Activated T-cell treated with anti-CD3 and anti-CD28 coated beads for 1 hour (primary cell): ENCODE measurements at regions not wholly inside any gene's neighbourhood (a gene's known extent, or its start where the extent isn't known, plus 50 kb on each side); places are given as distances from the start of the nearest gene placed in this dataset.
"Not testable (repeated sequence)": the region's sequence is repeated elsewhere in the genome, so short reads cannot be mapped to it uniquely, and the experiment has no call there.

ENCODE experiments used
- DNase-seq: peaks from one replicate; pipeline ENCODE4 v3.0.0-alpha.2; 2020; ENCODE audit warnings: low read depth

- DNase-seq: no peak
These were observed 160.2 kb downstream of the TOX3 start for GRCh38 chr16:52386694-52387093.

DNA sequence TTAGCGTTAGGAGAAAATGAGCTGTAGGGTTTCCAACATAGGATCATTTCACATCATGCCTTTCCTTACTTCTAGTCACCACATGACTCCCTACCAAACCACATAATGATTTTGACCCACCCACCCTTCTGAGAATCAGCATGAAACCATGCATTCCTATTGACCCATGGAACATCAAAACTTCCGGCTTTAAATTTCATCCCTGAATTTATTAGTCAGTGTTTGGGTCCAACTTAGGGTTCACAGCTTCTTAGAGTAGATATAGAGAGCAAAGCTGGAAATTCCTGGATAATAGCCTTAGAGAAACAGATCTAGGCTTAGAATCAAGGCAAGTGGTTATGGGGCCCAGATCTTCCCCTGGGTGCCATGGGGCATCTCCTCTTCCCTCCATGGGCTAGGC is 162.6 kb downstream of the TOX3 start:
- no peak for DNase-seq

DNA sequence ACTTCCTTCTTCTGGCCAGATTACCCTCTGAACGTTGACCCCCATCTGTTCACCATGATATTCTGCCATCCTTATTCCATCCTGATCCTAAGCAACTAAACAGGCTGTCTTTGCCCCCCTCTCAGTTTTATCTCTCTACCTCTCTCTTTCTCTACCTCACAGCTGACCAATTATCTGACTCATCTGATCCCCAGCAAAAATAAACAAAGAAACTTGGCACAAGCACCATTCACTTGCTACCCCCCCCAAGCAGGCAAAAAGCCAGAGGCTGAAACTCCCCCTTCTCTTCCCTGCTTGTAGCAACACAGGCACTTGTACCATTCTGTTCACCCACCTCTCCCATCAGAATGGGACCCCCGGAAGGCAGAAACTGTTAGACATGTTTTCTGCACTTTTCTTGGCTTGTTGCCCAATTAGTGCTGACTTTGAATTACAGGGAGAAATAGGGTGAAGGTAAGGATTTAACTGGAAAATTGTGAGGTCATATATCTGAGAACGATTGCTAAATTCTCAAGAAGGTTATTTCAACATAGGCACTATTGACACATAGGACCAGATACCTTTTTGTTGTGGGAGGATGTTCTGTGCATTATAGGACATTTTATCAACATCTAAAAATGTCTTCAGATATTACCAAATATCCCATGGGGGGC is 163.2 kb downstream of the TOX3 start:
- DNase-seq: no peak

GRCh38 chr16:52383119-52383518 is 163.8 kb downstream of the TOX3 start:
- DNase-seq: no peak

DNA sequence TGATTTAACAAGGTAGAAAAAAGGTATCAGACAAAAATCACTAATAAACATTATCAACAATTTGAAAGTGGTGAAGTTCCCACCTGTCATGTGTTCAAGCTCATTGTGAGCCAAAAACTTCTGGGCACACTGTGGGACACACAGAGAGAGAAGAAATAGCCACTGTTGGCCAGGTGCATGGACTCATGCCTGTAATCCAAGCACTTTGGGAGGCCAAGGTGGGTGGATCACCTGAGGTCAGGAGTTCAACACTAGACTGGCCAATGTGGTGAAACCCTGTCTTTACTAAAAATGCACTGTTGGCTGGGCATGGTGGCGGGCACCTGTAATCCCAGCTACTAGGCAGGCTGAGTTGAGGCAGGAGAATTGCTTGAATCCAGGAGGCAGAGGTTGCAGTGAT is 167.4 kb downstream of the TOX3 start:
- DNase-seq: no peak

DNA sequence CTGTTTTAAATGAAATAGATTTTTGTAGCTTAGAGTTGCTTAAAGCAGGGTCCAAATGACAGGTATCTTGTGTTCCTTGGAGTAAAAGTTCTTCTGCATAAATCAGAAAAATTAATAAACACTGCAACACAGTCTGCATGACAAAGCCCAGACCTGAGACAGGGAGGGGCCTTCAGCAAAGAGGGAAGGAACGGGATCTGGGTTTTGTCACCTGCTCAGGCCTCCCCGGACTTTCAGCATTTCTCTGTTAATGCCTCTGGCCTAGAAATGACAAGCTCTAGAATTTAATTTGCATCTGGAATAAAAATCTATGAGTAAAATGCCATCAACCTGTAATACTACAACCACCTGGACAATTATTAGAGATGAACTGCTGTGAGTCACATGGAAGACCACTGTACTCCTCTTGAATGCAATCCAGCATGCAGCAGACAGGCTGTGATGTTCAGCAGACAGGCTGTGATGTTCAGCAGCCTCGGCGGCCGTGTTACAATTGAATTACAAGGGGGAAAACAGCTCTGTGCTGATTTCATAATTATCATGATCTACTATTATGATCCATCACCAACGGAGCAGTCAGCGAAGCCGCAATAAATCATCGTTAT is 170.2 kb downstream of the TOX3 start:
- DNase-seq: no peak

- no peak for DNase-seq
These were observed 174.6 kb downstream of the TOX3 start for GRCh38 chr16:52372313-52372712.

DNA sequence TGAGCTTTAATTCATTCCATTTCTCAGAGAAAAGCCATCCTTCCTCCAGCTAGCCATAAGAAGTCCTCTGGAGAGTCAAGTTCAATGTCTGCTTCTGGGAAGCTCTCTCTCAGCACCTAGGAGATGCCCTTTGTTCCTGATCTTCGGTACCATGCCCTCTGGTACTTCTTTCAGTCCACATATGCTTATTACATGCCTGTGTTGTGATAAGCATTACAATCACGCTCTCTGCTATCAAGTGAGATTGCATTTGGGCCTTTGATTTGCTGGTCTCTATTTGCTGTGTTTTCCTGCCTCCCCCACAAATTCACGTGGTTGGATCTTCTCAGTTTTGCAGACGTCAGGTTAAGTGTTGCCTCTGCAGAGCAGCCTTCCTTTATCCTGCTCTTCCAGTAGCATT is 178.1 kb downstream of the TOX3 start:
- no peak for DNase-seq

DNA sequence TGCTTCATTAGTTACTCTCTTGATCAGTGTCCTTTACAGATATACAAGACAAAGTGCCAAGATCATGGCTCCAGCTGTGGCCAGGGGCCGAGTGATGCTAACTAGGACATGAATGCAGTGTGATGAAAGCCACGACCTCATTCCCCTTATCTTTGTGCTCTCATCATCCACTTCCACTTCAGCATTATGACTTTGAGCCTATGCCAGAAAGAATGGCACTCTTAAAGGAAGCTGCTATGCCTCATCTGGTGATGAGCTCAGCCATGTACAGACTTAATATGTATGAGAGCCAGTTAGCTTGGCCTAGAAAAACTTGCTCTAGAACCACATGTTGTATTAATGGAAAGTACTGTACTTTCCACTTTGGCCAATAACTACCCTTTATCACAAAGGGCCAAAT is 179.1 kb downstream of the TOX3 start:
- no peak for DNase-seq

DNA sequence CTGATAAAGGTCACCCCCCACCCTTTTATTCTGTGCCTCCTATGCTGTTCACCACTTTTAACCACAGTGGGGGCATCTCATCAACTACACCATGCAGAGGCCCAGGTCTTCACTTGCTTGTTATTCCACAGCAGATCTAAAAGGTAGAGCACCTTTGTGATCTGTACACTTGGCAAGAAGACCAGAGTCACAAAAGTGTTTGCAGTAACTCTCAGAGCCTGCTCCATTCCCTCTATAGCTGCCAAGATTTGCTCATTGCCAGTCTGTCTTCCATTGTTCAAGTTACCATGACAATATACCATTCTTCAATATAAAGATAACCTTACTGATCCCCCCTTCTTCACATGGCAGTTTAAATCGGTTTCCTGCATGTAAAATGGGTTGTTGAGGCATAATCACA is 180.0 kb downstream of the TOX3 start:
- DNase-seq: no peak

GRCh38 chr16:52364500-52364899 is 182.4 kb downstream of the TOX3 start:
- no peak for DNase-seq

DNA sequence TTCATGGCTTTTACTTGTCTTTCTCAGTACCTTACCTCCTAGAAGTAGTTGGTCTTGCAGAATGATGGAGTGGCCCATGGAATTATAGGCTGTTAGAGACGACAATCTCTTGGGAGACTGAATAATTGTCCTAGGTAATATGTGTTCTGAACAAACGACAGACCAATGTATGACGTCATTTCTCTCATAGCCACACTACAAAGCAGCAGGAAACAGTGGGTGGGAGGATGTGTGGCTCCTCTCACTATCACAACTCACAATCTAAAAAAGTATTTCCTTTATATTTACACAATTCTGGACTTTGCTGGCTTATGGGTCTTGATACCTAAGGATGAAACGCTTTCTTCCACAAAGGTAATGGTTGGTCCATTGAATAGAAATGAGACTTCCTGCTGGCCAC is 183.9 kb downstream of the TOX3 start:
- DNase-seq: no peak

GRCh38 chr16:52357711-52358110 is 189.2 kb downstream of the TOX3 start:
- DNase-seq: no peak

DNA sequence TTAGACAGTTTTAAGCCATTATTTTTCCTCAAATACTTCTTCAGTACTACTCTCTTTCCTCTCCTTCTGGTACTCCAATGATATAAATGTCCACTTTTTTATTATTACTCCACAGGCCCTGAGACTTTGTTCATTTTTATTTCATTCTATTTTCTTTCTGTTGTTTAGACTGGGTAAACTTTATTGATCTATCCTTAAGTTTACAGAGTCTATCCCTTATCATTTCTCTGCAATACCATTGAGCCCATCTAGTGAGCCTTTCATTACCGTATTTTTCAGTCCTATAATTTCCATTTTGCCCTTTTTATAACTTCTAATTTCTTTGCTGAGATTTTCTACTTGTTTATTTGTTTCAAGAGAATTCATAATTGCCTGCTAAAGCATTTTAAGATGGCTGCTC is 193.7 kb downstream of the TOX3 start:
- DNase-seq: no peak

DNA sequence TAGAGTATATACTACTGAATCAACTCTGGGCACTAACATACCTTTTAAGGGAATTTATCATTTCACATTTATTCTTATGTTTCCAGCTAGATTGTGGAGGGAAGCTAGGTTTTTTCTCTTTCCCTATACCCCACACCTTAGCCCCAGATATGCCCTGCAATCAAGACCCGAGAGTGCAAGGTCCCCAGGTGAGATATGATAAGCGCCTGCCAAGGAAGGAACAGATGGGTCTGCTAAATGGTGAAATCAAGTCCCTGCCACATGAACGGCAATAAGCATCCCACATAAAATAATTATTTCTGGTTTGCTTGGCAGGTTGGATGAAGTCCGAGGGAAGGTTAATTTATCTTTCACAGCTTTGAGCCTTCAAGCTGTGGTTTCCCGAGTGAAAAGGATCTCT is 195.5 kb downstream of the TOX3 start:
- no peak for DNase-seq

DNA sequence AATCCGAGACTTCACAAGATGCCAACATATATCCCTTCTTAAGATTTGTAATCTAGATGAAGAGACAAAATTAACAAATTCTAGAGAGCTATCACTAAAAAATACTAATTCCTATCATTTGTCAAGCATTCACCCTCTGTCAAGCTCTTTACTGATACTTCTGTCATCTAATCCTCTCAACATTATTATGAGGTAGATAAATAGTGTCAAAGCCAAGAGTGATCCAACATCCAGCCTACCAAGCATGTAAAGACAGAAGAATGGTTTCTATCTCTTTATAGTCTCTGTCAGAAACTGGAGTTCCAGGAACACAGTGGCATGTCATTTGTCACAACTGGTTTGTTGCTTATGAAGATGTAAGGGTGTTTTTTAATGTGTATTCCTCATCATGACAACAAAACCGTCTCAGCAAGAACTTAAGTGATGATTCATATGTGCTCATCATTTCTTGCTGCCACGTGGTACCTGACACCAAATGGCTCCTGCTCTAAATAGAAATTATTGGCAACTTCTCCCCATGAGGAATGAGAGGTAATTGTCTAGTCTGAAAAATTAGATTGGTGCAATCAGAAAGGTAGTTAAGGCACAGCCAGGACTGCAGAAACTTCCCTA is 196.8 kb downstream of the TOX3 start:
- no peak for DNase-seq

GRCh38 chr16:52346709-52347108 is 200.2 kb downstream of the TOX3 start:
- no peak for DNase-seq

- DNase-seq: not testable (repeated sequence)
These were observed 213.3 kb downstream of the TOX3 start for GRCh38 chr16:52333673-52334072.

- DNase-seq: no peak
These were observed 226.0 kb downstream of the TOX3 start for GRCh38 chr16:52320930-52321439.

DNA sequence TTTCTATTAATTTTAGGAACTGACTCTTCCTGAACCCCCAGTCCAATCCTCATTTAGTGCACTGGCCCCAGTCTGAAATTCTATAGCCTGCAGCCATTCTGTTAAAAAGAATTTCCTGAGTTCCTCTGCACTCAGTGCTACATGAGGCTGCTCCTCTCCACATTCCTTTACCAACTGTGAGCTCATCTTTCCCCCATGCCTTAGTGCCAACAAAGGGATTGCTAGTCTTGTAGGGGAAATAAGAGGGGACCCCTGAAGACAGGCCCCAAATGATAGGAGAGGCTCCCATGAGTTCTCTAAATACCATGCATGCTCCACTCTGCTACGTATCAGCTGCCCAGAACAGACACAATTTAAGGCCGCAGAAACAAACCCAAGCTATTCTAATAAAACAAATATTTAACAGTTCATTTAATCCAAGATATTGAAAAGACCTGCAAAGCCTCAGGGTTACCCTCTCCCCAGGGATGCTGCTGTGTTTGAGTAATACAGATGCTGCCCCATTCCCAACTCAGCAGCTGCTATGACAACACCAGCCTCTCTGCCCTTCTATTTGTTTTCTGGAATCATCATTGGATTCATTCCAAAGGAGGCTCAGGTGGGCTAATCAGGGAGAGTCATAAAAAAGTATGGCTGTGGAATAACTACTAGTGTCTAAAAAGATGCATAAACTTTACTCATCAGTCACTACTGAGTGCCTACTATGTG is 228.5 kb downstream of the TOX3 start:
- DNase-seq: no peak

DNA sequence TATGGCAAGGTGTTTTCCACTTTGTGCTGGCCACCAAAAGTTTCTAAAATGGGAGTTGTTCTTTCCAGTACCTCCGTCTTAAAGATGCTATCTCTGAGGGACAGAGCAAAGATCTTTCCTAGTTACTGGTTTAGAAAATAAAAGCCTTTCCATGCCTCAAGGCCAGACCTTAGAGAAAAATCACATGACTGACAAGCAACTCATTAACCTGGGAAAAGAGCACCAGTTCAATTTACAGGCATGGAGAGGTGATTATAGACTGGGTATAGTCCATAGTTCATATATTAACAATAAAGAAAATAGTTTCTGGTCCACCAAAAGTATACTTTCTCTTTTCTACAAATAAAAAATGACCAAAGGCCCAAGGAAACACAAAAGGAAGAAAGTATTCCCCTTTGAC is 230.7 kb downstream of the TOX3 start:
- no peak for DNase-seq

DNA sequence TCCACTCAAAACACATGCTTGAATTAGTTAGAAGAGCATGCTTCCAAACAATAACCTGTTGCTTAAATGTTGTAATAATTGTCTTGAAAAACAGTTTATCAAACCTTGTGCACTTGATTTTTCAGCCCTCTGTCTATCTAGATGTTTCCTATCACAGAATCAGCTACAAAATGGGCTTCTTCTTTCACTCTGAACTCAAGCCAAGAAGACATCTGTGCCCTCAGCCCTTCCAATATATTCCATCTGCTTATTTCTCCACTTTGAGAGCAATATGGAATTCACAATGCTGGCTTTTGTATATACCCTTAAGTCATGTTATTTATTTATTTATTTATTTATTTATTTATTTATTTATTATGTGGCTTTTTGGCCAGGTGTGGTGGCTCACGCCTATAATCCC is 234.2 kb downstream of the TOX3 start:
- no peak for DNase-seq
